Stimulated activated CD4-positive, alpha-beta T cell treated with anti-CD3 and anti-CD28 coated beads, Interleukin-4, amount 100 ng/mL, for 48 hours (primary cell): ENCODE measurements at regions not wholly inside any gene's neighbourhood (a gene's known extent, or its start where the extent isn't known, plus 50 kb on each side); places are given as distances from the start of the nearest gene placed in this dataset.
"Not testable (repeated sequence)": the region's sequence is repeated elsewhere in the genome, so short reads cannot be mapped to it uniquely, and the experiment has no call there.

Experiments
- DNase-seq, 2 donors: peaks; one replicate each; pipeline ENCODE4 v3.0.0-alpha.2; 2020; ENCODE audit warnings: low read depth in 2 of 2

DNA sequence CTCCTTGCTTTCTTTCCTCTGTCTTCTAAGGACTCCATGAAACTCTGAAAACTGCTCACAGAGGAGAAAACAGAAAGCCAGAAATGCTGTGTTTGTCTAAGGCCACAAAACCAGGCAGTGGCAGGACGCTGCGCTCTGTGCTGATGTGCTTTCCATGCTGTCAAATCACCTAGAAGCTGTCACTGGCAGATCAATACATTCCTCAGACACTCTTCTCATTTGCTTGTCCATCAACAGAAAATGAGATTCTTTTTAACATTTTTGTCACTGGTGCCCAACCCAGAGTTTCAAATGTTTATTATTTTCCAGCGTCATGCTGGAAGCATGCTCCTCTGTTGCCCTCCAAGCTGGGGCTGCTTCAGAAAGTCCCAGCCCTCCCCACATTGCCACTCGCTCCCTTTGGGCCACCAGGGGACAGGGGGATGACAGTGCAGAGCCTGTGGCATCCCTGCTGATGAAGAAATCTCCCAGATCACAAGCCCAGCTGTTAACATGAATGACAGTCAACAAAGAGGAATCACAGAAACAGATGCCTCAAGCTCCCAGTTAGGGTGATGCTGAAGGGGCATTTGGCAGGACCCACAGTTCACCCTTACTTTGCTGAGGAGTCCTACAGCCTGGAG, 117.5 kb upstream of the MEIS1 start:
- no peak for DNase-seq

DNA sequence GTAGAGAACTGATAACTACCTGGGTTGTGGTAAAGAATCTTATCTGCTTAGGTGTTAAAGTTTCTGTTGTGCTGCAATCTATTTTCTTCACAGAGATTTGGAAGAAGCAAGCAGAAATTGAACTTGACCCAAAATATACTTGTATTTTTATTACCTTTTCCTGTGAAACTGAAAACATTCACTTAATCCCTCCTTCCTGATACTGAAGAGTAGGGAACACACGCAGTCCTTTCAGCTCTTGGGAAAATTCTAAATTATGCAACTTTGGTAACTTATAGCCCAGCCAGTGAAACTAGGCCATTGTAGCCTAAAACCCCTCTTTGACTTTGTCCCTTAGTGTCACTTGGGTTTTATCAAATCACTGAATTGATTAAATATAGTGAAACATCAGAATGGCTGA, 128.4 kb upstream of the MEIS1 start:
- no peak for DNase-seq

DNA sequence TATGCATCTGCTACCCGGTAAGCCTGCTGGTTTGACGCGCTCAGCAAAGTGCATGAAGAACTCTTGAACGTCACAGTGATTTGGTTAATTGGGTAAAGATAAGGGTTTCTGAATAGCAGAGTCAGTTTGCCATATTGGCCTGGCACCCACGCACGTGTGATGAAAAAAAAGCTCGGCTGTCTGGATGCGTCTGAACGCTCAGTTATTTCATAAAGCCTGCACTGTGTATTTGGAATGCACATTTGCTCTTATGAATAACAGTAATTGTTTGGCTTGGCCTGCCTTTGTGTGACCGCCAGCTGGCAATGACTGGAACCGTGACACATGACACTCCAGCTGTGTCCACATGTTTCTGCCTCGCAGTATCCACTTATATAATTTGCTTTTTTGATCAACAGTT, 129.2 kb upstream of the MEIS1 start:
- DNase-seq = no peak

DNA sequence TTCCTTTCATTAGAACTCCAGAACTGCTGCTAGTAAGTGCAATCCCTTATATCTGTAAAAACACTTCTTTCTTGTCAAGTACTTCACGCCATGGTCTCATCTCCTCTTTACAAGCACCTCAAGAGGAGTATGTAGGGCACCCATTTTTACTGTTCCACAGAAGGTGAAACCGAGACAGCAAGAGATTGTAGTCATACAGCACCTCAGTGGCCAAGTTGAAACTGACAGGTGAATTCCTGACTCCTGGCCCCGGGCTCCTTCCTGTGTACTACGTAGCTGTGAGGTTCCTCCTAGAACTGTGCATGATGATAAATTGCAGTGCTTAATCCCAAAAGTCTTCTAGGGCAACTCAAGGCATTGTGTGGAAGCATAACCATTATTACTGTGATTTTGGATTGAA, 131.5 kb upstream of the MEIS1 start:
- DNase-seq = no peak

DNA sequence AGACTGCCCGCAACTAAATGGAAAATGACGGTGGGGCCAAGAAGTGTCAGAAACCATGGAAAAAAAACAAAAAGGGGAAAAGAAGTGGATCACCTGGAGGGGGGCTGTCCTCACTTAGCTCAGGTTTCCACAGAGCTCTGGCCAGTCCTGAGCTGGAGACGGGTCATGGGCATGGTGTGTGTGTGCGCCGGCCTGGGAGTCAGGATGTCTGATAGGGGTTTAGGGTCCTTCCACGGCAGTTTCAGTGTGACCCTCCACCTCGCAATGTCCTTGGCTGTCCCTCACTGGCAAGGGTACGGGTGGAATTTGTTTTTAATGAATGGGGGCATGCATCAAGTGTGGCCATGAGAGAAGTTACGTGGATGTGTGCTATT, 133.2 kb upstream of the MEIS1 start:
- no peak for DNase-seq

DNA sequence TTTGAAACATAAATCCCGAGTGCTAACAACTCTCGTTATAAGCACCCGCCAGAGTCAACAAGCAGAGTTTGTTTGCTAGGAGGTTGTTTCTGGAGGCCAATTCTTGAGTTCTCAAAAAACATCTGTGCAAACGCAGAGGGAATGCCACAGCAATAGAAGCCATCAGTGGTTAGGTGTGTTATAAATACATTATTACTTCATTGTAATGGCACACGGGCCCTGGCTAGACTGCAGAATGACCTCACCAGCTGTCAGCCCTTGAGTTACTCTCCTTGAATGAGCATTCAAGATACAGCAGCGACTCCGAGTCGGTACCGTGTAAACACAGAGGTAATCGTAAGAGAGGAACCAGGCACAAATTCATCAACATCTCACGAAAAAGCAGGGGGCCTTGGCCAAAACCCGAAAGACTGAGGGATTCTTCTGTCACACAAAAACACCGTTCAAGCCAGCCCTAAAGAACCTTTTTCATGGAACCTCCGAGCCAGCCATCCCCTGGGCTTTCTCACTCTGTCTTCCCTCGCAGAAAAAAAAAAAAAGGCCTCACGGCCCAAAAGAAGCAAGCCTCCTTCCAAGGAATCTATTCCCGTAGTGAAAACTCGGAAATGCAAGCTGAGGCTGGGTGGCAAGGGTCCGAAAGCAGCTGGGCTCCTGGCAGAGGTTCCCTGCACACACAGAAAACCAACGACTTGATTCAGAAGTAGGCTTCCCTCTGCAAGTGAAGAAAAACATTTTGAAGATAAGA, 133.7 kb upstream of the MEIS1 start:
- no peak for DNase-seq

DNA sequence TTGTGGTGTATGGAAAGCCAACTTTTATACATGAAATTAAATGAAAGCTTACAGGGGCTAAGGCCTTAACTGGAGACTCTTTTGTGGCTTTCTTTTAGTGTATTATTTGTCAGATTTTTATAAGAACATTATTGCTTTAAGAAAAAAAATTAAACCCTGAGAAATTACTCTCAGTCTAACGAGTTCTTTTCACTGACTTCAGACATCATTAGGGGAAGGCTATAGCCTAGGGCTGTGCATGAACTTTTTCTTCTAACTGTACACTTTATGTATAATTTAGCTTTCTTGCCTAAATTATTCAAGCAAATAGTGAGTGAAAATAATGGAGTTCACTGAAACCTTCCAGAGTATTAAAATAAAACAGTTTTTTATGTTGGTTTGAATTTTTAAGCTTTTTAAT, 151.1 kb upstream of the MEIS1 start:
- DNase-seq = no peak

DNA sequence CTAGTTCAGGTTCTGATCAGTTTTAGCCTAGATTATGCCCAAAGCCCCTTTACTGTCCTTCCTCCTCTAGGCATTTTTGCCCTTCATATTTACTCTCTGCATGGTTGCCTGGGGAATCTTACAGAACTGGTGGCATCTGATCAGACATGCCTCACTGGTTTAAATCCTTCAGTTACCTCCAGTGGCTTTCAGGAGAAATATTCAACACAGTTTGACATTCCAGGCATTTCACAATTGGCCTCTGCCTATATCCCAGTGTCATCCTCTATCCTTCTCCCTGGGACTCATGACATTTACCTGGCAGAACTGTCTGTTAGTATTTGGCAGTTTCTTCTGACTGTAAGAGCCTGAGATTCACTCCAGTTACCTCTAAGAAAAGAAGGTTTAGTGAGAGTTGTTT, 152.9 kb upstream of the MEIS1 start:
- no peak for DNase-seq

DNA sequence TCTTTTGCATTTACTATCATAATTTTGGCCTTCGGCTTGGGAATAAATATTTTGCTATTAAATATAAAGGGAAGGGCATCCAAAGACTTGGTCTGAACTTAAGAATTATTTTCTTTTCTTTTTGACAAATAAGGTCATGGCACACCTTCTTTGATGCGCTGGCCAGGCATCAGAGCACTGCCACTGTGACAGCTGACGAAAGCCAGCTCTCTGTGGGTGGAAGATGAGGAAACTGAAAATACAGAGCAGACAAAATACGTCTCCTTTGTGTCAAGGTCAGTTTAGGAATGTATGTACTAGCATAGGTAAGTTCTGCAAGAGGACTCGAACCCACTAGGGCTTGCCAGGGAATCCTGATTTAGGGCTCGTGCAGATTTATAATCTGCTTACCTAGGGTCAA, 155.9 kb upstream of the MEIS1 start:
- no peak for DNase-seq

DNA sequence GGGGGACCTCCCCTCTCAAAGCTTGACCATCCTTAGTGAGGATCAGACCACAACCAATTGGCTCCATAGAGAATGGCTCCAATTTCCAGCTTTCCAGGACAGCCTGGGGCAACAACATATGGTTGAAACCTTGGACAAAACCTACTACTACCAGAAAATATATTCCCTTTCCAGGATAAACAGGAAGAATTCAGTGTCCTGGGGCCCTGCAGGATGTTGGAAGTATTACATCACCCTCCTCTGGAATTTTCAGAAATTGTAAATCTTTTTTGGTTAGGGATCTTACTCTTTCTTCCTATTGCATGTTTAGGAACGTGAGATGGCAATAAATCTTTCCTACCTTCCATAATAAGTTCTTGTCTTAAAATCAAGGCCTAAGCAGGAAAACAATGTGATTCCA, 158.9 kb upstream of the MEIS1 start:
- no peak for DNase-seq

DNA sequence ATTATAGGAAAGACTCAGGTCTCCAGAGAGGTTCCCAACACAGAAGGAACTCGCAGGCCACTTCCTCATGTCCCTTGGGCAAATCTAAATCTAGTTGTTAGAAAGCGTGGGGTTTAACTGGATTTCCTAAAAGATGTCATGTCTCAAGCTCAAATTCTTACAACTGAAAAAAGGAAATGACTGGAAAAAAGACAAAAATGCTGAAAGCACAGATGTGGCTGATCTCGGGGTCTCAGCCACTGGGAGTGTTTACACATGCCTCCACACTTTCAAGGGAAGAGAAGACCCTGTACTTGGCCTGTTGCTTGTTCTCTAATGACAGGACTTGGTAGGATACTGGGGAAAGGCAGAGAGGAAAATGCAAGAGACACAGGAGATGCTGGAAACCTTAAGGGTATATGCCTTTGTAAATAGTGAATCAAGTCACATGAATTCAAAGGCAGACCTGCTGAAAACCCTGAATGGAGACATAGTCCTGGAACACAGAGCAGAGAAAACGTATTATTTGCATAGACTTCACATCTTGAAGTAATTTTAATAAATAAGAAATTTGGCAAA, 160.9 kb upstream of the MEIS1 start:
- DNase-seq = no peak

DNA sequence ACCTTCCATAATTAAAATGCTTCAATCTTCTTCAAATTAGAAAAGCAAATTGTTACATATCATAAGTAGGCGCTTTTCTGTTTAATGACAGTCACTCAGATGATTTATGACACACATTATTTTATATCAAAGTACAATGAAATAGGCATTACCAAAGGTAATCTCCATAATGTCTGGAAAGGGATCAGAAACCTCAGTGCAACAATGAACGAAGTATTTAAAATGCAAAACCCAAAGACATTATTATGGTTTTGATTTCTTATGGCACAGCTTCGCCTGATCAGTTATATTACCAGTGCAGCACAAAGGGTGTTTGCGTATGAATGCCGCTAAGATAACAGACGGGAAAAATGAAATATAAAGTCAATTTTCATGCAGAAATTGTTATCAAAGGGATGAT, 162.2 kb upstream of the MEIS1 start:
- no peak for DNase-seq

DNA sequence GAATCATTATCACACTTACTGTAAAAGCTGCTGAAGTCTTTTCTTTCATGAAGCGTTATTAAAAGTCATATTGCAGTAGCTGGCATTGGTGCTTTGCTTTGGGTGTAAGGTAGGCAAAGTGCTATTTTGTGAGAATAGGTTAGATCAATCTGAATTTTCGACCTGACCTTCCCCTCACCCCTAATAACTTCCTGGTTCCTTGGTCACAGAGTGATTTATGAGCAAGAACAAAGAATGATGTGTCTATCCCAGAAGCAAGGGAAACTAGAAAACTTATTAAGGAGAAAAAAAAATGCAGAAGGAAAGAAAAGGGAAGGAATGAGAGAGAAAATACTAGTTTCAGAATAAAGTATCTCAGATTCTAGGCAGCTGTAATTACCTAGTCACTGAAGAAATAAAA, 163.1 kb upstream of the MEIS1 start:
- no peak for DNase-seq

DNA sequence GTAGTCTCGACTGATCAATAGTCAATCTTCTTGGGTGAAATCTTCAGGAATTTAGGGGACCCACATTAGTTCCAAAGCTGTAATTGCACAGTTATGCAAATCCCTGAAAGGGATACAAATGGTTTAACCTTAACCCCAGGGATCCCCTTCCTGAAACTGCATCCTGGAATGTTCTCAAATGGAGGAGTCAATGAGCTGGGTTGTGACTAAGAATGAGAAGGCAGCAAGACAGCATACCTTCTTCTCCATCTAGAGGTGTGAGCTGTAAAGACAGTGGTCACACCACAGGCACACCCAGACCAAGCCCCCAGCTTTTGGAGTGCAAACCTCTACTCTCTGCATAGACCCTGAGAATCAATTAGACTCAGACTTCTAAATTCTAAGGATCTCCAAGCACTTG, 164.7 kb upstream of the MEIS1 start:
- no peak for DNase-seq

DNA sequence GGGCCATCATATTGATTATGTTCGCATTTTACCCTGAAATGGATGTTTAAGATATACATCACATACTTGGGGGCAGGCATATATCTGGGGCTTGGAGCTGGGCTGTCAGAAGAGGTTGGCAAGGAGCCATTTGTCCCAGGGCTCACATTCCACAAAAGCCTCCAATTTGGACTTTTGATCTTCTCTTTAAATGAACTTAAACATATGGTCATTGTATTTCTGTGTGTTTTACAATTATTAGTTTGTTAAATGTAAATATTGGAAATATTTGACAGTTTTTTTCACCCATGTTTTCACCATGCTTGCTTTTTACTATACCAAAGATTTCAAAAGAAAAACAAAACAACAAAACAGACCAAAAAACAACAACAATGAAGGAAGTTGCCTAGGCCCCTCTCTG, 165.8 kb upstream of the MEIS1 start:
- DNase-seq = no peak

DNA sequence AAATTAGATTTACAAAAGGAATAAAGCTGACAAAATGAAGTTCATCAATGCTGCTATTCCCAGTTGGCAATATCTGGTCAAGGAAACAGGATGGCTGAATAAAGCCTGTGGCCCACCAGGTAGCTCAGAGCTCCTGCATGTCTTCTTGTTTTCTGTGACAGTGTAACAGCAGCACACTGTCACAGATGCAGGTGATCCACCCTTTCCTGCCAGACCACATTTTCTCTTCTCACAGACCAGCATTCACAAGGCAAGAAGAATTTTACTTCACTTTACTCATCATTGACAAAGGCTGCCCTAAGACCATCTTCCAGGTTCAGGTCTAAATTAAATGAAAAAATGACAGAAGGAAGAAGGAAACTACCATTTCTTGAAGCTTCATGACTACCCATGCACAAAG, 166.2 kb upstream of the MEIS1 start:
- DNase-seq = no peak

DNA sequence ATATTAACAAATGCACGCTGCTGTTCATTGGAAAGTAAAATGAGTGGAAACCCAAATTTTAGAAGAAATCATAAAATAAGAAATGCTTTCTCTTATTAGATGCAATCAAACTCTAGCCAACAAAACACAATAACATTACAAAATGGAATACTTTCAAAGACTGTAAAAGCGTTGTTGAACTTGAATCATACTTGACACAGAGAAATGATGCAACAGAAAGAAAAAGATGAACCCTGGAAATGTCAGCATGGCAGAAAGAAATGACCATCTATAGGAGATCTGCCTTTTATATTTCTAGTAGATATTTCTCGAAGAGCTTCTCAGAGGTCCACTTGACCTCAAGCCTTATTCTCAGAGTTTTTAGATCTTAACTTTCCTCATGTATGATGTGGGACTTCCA, 170.6 kb upstream of the MEIS1 start:
- DNase-seq = no peak

DNA sequence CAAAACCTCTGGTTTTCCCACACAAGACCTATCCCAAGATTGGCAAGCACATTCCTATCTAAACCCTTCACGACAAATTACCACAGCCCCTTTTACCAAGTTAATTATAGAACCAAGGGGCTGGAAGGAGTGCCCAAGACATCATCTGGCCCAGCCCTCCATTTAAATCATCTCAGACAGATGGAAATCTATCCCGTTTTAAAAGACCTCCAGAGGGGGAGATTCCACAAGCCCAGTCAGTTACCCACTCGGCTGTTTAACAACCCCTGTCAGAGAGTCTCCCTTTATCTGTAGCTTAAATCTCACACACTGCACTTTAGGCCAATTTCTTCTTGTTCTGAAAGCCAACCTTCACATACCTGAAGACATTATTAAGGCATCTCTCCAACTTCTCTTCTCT, 179.1 kb upstream of the MEIS1 start:
- no peak for DNase-seq

DNA sequence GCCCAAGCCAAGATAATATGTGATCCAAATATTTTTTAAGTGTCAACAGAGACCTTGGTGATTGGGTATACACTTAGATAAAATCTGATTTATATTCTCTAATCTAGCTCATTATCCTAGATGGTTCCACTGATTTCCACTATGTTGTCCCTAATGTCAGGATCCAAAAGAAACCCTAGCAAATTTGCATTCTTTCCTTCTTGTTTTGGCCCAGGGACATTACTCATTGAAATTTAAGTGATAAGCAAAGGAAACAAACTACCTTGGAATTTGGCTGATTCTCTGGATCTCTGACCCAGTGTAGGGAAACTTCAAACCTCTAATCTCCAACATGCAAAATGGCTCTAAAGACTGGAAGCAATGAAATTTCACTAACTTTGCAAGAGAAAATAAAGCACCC, 179.8 kb upstream of the MEIS1 start:
- no peak for DNase-seq

DNA sequence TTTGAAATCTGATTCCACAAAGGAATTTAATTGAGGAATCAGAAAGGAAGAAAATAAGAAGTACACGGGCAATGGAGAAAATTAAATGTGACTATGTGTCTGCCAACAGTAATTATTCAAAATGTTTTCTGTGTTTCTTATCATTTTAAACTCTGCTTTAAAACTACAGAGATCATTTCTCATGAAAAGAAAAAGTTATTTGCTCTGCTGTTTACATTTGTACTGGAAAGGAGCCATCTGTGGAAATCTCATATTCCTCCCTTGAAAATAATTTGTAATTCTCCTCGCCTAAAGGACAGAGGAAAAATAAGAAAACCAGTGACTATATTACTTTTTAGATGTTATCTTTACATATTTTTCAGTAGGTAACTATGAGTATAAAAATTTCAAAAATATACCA, 181.9 kb upstream of the MEIS1 start:
- DNase-seq = no peak

DNA sequence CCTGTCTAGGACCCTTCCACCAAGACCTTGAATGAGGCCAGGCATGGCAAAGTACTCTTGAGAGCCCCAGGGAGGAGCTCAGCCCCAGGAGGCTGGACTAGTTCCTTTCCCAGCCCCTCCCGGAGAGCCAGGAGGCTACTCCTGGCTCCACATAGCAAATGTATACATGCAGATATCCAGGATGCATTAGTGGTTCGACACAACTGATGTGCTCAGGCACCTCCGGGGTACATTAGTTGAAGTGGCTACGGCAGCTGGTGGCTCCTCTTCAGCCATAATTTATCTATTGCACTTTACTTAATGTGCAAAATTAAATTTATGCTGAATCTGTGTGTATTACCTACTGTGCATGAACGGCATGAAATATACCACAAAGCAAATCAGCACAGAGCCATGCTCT, 182.8 kb upstream of the MEIS1 start:
- DNase-seq = no peak

DNA sequence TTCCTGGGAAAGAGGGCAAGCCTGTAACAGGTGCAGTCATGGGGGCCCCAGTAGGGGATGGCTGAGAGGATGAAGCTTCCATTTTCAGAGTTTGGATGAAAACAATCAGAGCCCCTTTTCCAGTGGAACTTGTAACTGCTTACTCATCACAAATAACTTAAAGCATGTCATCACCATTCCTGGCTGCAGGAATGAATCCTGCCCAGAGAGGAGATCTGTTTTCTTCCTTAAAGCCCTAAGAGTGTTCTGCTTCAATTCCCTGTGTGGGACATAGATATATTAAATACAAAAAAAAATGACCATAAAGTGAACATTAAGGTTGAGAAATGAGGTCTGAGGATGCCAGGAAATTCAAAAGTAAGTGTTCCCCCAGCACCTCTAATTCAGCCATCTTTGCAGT, 183.4 kb upstream of the MEIS1 start:
- DNase-seq = no peak

DNA sequence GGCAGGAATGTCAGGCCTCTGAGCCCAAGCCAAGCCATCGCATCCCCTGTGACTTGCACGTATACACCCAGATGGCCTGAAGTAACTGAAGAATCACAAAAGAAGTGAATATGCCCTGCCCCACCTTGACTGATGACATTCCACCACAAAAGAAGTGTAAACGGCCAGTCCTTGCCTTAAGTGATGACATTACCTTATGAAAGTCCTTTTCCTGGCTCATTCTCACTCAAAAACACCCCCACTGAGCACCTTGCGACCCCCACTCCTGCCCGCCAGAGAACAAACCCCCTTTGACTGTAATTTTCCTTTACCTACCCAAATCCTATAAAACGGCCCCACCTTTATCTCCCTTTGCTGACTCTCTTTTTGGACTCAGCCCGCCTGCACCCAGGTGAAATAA, 185.8 kb upstream of the MEIS1 start:
- DNase-seq = not testable (repeated sequence)

DNA sequence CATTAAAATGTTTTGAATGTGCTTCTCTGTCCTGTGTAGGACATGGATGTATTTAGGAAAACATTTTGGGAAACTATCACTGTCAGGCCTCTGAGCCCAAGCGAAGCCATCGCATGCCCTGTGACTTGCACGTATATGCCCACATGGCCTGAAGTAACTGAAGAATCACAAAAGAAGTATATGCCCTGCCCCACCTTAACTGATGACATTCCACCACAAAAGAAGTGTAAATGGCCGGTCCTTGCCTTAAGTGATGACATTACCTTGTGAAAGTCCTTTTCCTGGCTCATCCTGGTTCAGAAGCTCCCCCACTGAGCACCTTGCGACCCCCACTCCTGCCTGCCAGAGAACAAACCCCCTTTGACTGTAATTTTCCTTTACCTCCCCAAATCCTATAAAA, 191.1 kb upstream of the MEIS1 start:
- not testable (repeated sequence) for DNase-seq
